HG02763 (cell line): ENCODE measurements at regions not wholly inside any gene's neighbourhood (a gene's known extent, or its start where the extent isn't known, plus 50 kb on each side); places are given as distances from the start of the nearest gene placed in this dataset.

ENCODE experiments used
- ATAC-seq: cut with Tn5 transposase; IDR thresholded peaks from one replicate; pipeline ENCODE4 v1.9.1; 2021; ENCODE audit warnings: mild to moderate bottlenecking, moderate library complexity; ENCODE audit not compliant: unreplicated experiment

DNA sequence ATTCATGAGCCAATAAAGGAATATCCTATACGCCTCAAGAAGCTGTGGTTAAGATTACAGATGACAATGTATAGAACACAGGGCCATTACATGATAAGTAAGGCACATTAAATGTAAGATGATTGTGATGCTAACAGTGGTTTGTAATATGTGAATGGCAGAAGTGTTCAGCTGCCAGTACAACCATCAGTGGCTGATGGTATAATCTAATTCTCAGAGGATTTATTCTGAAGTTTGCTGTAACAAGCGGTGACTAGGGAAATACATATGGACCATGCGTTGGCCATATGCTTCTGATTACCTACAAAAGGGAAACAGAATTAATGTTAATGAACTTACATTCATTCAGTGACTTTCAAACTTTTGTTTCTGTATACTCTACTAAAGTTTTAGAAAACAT is 750.8 kb upstream of the KLHL29 start:
- no peak for ATAC-seq

DNA sequence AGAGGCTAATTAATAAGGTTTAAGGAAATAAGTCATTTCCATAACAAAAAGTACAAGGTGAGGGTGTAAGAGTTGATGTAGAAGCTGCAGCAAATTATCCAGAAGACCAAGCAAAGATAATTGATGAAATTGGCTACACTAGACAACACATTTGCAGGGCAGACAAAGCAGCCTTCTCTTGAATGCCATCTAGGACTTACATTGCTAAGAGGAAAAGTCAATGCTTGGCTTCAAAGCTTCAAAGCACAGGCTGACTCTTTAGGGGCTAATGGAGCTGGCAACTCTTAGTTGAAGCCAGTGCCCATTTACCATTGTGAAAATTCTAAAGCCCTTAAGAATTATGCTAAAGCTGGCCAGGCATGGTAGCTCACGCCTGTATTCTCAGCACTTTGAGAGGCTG is 728.6 kb upstream of the KLHL29 start:
- no peak for ATAC-seq

DNA sequence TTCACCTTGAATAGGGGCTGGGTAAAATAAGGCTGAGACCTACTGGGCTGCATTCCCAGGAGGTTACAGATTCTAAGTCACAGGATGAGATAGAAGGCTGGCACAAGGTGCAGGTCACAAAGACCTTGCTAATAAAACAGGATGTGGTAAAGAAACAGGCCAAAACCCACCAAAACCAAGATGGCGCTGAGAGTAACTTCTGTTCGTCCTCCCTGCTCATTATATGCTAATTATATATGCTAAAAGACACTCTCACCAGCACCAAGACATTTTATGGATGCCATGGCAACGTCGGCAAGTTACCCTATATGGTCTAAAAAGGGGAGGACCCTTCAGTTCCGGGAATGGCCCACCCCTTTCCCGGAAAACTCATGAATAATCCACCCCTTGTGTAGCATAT is 711.5 kb upstream of the KLHL29 start:
- no peak for ATAC-seq

DNA sequence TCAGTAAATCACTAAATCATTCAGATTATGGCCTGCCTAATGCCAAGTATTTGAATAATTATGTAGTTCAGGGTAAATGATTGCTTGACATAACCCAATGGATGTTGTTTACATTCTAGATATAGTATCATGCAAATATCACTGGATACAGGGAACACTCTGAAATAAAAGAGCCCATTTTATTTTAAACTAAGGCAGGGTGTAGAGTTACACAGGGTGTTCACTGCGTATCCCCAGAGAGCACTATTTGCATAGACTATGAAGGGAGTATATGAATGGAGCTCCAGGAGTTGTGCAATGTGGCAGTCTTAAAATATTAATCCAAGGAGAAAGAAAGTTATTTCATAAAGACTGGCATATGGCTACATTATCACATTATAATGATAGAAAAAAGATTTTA is 701.1 kb upstream of the KLHL29 start:
- no peak for ATAC-seq

DNA sequence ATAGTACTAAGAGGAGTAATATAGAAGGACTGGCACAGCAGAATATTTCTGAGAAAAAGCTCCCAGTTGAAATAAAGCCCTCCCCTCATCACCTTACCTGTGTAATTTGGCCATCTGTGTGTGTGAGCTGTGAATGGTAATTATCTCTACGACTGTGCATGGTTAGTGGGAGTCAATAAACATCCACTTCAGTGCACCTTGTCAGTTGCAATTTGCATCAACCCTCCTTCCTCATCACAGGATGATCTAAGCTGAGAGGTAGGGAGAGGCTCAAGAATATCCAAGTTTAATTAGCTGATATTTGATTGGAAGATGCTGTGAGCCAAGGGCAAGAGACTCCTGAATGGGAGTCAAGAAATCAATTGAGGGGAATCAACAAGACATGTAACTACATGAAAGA is 694.9 kb upstream of the KLHL29 start:
- ATAC-seq: no peak

DNA sequence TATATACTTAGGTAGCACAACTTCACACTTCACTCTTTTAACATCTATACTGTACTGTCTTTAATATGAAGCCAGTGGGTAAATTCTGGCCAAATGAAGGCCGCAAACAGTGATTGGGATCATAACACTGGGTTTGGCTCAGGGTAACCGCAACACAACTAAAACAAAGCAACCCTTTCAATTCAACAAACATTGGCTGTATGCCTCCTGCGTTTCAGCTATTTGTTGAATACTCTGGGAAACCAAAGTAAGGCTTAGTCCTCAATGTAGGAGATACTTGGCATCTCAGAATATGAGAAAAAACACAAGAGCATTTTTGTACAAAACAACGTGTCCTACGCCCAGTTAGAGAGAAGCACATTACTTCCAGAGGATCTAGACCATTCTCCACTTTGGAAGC is 693.3 kb upstream of the KLHL29 start:
- no peak for ATAC-seq

DNA sequence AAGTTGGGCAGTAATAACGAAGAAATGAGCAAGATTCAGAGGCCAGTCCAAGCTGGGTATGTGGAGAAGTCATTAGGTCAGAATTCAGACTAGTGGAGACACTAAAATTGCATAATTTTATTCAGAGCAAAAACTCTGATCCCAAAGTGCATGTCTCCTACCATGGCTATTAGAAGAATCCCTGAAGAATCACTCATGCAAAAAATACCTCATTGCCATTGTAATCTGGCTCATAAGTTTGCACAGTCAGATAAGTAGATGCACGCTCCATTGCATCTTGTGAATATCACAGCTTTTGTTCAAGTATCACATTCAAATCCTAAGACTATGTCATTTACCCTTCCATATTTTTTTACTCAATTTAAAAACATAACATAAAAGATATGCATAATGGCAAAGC is 692.2 kb upstream of the KLHL29 start:
- no peak for ATAC-seq

DNA sequence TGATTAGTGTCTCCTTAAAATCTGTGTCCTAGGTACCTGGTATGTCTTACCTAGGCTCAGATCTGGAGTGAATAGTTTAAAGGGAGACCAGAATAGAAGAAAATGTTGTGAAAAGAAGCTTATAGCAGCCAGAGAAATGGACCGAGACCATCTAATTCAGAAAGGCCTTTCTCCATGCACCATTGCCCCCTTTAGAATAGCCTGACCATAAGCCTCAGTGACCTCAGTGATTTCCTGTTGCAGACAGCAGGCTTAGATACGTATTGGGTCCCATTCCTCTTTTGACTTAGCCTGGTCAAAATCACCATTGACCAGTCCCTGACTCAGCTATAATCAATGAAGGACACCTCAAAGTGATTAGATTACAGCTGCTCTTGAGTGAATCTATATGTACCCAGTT is 690.7 kb upstream of the KLHL29 start:
- ATAC-seq: no peak

DNA sequence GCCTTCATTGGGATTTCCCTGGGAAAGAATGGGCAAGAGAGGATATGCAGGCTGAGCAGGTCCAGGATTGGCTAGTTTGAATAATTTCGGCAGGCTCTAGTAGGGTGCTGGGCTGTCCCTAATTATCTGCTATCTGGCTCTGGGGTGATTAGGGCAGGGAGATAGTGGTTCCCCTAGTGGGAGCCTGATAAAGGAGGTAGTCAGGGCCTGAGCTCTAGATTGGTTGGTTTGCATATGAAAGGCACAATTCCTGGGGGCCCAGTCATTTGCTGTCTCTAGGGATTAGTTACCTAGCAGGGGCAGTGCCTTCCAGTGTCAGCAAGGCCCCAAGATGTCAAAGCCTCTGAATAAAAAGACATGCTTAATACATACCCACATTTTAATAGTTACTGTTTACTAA is 690.1 kb upstream of the KLHL29 start:
- no peak for ATAC-seq

DNA sequence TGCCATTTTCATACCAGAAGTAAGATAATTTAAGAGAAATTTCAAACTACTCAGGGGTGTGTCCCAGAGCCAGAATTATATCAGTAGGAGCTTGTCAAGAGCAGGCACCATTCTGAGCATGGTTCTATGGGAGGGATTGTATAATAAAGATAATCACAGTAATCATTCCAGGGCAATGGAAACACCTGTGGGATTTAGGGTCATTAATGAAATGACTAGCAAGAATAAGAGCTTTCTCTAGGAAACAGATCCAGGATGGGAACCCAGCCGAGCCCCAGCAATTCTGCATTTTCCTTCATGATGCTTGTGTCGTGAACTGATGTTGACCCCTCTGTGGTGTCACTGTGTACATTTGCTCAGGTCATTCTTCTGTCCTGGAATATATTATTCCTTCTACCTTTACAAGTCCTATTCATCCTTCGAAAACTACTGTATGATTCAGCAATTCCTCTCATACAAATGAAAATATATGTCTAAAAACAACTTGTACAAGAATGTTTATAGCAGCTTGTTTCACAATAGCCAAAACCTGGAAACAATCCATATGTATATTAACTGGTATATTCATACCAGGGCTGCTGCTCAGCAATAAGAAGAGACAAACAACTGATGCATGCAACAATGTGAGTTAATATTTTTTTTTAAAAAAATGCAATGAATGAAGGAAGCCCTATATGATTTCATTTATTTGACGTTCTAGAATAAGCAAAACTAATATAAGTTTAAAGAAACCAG is 687.8 kb upstream of the KLHL29 start:
- ATAC-seq: no peak

DNA sequence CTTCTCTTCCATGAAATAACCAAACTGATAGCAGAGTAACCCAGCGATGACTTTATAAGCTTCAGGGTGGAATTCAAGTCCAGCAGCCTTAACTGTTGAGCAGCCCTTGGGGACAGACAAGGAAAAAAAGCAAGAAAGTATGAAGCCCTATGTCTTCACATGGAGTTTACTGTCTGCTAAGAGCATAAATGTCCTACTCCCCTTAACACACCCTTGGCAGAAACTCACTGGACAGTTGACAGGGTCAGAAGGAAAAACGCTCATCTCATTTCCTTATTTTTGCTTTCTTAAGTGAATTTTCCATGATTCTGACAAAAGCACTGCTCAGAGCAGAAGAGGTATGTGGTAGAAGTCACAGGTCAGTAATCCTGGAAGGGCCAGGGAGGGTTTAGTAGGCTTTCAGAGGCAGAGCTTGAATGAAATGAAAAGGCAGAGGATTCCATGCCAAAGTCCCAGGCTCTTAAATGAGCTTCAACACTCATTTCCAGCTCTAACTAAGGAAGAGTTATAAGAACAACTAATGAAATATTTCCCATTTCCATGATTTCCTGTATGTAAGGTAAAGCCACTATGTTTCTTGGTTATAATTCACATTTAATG is 683.3 kb upstream of the KLHL29 start:
- ATAC-seq: no peak

DNA sequence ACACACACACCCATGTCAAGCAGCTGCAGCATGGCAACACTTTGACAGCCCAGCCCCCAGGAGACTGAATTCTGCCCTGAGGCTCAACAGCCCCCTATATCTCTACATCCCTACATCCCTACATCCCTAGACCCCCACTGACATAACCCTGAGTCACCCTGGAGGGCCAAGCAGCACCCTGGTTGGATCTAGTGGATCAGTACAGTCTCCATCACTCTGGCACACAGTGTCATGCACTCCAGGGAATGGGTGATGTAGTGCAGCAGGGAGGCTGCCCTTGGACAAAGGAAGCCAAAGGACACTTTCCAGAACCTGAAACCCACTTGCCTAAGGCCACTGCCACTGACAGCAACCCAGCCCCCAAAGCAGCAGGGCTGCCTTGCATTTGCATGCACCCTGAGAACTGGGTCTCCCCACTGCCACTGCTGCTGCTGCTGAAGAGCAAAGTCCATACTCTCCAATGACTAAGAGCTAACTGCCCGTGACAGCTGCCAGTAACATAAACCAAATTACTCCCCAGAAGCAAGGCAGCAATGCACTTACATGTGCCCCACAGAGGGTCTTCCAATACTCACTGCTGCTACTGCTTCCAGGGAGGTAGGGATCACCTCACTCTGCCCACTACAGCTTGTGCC is 681.6 kb upstream of the KLHL29 start:
- no peak for ATAC-seq

DNA sequence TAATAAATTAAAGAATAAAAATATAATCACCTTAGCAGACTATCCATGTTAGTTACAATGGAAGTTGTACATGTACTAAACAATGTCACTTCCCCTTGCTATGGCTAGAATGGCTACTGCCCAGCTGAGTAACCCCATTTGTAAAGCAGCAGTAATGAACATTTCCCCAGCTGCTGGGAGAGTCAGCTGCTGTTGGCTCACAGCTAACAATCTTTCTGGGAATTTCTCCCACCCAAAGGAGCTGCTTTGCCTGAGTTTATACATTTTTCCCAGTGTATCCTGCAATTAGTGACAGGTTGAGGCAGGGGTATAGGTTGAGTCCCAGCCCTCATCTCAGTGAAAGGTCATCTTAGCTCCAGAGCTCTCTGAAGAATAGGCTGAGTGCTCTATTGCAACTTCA is 665.6 kb upstream of the KLHL29 start:
- no peak for ATAC-seq

DNA sequence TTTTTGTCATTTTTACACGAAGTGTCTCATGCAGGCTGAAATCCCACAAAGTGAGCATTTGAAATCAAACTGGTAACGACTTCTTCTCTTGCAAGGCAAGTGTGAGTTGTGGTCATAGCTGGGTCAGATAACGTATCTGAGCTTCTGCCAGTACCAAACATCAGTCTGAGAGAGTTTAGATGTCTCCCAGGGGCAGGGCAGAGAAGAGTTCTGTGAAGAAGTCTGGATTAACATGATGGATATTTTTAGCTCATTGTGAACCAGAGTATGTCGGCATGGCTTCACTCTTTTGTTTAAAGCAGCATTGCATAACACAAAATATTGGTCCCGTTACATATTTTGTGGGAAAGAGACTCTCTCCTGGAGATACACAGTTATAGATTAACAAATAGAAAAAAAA is 655.5 kb upstream of the KLHL29 start:
- no peak for ATAC-seq

DNA sequence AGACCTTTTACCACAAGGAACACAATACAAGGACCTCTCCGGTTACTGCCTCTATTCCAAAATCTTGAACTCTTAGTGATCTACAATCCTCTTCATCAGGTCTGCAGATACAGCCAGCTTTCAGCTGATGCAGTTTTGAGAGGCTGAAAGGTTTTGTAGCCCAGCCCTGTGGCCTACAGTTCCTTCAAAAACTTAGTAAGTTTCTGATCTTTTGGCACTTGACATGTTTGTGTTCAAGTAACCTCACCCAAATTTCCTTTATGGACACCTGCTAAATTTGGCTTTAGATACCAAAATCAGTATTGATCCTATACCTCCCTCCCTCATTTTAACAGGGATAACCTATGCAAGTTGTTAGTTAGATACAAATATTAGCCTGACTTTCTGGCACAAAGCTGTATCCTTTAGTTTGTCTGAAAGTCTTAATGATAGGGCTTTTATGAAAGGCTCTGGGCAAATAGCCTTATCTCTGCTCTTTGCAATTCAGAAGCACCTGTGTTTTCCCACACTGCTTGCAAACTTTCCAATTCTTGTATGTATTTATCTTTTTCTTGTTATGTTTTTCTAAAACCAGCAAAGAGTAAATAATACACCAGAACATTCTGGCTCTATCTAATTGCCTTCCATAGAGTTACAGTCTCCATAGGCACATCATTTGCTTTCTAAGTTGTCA is 650.5 kb upstream of the KLHL29 start:
- ATAC-seq: no peak

DNA sequence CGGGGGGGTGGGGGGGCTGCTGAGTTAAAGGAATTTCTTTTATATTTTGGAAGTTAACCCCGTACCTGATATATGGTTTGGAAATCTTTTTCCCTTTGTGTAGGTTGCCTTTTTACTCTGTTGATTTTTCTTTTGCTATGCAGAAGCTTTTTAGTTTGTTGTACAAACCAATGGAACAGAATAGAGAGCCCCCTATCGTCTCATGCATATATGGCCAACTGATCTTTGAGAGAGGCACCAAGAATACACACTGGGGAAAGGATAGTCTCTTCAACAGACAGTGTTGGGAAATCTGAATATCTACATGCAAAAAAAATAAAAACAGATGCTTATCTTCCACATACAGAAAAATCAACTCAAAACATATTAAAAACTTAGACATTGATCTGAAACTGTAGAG is 647.8 kb upstream of the KLHL29 start:
- ATAC-seq: no peak

DNA sequence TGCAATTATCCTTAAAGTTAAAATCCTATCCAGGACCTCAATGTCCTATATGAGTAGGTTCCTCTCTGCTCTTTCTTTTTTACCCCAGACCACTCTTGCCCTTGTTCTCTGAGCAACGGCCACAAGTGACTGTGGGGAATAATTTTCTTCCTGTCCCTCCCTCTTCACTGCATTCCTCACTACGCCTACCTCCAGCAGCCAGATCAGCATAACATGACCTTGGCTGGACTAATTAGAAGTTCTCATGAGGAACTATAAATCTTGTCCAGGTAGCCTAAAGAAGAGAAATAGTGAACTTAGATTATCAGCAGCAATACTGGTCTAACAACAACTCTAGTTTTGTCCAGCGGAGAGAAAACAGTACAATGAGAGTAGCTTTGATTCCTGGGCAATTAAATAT is 643.8 kb upstream of the KLHL29 start:
- ATAC-seq: no peak

DNA sequence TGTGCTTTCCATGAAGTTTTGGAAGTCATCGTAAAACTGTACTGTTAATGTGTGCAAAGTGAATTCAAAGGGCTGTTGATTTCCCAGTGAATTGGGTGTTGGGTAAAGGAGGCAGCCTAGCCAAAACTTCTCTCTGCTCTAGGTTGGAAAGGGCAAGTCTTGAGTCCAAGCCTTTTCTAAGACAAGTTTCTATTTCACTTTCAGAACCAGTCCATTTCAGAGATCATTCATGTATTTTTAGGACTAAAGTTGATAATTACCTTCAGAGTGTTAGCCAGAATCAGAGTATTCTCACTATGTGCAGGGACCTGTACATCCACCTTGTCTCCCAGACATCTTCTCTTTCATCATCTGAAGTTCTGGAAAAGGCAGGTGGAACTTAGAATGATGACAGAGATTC is 636.1 kb upstream of the KLHL29 start:
- peak; percentile 62 for ATAC-seq

DNA sequence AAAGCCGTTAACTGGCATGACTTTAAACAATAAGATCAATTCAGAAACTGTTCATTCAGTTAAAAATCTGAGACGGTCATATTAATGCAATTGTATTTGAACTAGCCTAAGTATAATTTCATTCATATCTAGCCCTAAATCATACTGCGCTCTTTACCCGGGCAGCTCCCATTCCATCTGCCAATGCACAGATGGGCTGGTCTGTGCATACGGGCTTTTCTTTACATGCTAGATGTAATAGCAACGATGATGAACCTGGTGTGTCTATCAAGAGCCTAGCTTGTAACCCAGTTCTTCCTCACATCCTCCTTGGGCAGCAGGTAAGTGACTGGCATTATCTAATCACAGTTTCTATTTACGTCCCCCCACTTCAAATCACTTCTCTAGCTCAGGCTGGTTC is 631.5 kb upstream of the KLHL29 start:
- ATAC-seq: no peak

DNA sequence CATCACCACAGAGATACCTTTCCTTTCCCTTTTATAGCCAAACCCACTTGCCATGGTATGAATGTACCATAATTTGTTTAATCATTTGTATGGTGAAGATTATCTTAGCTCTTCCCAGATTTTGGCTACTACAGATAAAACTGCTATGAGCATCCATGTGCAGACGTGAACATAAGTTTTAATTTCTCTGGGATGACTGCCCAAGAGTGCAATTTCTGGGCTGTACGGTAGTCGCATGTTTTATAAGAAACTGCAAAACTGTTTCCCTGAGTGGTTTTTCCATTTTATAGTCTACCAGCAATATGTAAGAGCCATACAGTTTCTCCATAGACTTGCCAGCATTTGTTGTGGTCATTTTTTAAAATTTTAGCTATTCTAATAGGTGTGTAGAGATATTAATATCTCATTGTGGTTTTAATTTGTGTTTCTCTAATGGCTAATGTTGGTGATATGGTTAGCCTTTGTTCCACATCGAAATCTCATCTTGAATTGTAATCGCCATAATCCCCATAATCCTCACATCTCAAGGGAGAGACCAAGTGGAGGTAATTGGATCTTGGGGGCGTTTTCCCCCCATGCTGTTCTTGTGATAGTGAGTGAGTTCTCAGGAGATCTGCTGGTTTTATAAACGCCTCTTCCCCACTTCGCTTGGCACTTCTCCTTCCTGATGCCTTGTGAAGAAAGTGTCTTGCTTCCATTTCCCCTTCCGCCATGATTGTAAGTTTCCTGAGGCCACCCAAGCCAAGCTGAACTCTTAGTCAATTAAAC is 628.5 kb upstream of the KLHL29 start:
- no peak for ATAC-seq

DNA sequence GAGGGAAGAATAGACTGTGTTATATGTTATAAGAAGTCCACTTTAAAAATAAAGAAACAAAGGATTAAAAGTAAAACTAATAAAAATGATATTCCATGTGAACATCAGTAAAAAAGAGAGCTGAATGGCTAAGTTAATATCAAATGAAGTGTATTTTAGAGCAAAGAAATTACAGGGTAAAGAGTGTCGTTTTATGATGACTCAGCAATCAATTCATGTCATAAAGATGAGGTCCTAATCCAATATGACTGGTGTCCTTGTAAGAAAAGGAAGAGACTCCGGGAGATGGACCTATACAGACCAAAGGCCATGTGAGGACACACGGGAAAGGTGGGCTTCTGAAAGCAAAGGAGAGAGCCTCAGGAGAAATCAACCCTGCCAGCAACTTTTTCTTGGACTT is 615.5 kb upstream of the KLHL29 start:
- no peak for ATAC-seq
